KG1 (cell line): ENCODE measurements at regions not wholly inside any gene's neighbourhood (a gene's known extent, or its start where the extent isn't known, plus 50 kb on each side); places are given as distances from the start of the nearest gene placed in this dataset.
"Not testable (repeated sequence)": the region's sequence is repeated elsewhere in the genome, so short reads cannot be mapped to it uniquely, and the experiment has no call there.

ENCODE experiments used
- DNase-seq: peaks from one replicate; lab custom pipeline; 2025; lab: John Stamatoyannopoulos, UW

DNA sequence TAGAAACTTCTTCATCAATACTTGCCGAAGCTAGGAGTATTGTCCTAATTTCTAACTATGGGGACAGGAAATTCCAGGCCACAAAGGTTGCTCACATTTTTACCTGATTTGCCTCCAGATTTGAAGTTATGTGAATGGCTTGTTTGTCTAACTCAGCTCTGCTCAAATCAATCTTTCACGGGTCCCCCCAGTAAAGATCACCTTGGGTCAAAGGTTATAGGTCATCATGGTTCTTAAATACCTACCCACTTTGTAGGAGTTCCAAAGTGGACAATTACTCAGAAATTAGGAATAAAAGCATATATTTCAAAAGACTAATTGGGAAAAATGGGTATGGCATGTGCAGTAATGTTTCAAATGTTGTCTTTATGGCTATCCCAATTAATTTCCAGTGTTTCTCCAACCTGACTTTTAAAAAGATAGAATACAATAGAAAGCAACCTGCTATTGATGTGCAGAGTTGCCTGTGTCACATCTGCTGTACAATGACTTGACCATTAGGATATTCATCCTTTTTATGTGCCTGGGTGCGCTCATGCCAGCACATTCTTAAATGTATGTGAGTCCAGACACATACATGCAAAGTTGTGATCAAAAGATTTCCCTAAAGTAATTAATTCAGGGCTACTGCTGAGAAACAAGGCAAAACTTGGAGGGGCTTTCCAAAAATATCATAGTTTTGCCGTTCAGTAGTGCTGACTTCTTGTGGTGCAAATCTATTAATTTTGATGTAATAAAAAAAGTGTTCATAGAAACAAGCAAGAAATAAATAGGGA, 126.1 kb downstream of the MYCN start:
- no peak for DNase-seq

DNA sequence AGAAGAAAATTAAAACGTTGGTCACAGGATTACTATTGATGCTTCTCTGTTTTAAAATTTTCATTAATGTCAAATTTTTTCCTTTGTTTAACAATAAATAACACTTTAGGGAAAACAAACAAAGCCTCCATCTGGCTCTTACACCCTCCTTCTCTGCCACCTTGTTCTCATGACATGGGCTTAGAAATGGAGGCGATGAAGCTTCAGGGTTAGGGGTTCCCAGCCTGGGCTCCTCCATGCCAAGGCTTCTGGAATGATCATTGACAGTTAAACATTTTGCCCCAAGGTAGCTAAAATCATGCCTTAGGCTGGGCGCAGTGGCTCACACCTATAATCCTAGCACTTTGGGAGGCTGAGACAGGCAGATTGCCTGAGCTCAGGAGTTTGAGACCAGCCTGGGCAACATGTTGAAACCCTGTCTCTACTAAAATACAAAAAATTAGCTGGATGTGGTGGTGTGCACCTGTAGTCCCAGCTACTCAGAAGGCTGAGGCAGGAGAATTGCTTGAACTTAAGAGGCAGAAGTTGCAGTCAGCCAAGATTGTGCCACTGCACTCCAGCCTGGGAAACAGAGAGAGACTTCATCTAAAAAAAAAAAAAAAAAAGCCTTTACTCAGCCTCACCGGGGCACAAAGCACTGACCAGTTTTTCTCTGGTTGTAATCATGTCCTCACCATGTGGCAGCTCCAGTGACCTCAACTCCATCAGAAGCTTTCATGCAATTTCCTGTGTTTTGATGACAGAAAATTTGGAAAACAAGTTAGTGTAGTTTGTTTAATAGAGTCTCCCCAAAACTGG, 125.1 kb downstream of the MYCN start:
- not testable (repeated sequence) for DNase-seq

DNA sequence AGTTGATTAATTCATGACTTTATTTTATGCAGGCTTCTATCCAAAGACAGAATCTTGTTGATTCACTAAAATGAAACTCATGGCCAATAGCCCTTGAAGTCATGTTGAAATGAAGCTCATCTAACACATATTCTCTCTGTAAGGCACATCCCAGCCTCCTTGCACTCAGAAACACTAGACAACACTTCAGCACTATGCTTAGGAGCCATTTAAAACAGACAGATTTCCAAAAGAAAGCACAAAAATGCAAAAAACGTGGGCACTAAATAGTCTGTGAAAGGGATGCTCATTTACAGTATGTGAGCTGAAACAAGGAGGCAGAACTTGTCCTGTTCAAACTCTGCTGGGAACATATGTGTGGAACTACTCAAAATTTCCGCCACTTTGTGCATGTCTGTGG, 124.4 kb downstream of the MYCN start:
- no peak for DNase-seq

DNA sequence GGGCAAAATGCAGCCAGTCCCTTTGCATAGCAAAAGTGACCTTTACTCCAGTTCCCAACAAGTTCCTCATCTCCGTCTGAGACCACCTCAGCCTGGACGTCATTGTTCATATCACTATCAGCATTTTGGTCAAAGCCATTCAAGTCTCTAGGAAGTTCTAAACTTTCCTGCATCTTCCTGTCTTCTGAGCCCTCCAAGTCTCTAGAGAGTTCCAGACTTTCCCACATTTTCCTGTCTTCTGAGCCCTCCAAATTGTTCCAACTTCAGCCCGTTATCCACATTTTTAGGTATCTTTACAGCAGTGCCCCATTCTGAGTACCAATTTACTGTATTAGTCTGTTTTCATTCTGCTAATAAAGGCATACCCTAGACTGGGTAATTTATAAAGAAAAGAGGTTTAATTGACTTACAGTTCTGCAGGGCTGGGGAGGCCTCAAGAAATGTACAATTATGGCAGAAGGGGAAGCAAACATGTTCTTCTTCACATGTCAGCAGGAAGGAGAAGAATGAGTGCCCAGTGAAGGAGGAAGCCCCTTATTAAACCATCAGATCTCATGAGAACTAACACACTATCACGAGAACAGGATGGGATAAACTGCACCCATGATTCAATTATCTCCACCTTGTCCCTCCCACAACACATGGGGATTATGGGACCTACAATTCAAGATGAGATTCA, 123.7 kb downstream of the MYCN start:
- no peak for DNase-seq

DNA sequence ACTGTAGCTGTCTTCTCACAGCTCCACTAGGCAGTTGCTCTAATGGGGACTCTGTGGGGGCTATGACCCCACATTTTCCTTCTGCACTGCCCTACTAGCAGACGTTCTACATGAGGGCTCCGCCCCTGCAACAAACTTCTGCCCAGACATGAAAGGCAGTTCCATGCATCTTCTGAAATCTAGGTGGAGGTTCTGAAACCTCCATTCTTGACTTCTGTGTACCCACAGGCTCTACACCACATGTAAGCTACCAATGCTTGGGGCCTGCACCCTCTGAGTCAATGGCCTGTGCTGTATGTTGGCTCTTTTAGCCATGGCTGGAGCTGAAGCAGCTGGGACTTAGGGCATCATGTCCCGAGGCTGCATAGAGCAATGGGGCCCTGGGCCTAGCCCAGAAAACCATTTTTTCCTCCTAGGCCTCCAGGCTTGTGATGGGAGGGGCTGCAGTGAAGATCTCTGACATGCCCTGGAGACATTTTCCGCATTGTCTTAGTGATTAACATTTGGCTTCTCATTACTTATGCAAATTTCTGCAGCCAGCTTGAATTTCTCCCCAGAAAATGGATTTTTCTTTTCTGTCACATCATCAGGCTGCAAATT, 123.0 kb downstream of the MYCN start:
- no peak for DNase-seq

DNA sequence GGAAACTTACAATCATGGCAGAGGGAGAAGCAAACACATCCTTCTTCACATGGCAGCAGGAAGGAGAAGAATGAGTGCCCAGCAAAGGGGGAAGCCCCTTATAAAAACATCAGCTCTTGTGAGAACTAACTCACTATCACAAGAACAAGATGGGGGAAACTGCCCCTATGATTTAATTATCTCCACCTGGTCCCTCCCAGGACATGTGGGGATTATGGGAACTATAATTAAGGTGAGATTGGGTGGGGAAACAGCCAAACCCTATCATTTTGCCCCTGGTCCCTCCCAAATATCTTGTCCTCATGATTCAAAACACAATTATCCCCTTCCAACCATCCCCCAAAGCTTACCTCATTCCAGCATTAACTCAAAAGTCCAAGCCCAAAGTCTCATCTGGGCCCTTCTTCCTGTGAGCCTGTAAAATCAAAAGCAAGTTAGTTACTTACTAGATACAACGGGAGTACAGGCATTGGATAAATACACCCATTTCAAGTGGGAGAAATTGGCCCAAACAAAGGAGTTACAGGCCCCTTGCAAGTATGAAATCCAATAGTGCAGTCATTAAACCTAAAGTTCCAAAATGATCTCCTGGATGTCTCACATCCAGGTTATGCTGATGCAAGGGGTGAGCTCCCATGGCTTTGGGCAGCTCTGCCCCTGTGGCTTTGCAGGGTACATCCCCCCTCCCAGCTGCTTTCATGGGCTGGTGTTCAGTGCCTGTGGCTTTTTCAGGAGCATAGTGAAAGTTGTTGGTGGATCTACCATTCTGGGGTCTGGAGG, 122.3 kb downstream of the MYCN start:
- no peak for DNase-seq

DNA sequence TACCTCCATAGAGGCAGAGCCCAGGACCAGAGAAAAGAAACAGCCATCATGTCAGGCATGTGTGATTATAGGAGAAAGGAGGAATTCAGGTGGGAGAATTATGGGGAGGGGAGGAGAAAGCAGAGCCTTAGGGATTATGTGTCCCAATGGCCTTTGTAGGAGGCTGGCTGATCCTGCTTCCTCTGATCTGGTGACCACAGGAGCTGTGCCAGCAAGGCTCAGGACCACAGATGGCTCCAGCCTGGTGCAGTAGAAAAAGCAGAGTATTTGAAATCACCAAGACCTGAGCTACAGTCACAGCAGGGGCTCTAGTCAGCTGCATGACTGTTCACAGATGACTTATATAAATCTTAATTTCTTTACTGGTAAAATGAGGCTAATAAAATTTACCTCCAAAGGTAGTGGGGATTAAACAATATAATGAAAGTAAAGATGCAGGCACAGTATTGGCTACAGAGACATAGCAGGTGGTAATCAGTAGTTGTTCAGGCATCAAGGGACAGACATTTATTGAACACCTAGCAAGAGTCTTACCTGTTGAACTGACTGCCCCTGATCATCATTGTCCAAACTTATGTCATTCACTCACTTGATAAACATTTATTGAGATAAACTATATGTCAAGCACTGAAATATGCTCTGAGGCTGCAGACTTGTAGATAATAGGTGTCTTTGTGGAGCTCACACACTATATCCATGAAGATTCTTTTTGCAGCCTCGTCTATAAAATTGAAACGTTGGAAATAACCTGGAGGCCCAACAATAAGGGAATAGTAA, 121.3 kb downstream of the MYCN start:
- no peak for DNase-seq

DNA sequence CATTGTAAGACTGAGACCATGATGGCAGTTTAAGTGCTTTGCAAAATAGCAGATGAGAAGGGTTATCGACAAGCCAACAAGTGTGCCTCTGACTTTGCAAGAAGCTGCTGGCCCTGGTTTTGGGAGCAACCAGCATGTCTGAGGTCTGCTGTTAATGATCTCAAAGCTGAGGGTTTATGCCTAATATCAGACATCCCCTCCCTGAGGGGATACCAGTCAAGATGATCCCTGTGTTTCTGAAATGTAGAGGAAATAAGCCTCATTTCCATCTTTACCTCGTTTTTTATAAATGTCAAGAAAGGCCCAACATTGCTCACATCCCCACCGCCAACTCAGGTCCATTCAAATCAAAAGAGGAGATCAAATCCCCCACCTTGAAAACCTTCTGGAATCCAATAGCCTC, 120.6 kb downstream of the MYCN start:
- DNase-seq, result no peak

DNA sequence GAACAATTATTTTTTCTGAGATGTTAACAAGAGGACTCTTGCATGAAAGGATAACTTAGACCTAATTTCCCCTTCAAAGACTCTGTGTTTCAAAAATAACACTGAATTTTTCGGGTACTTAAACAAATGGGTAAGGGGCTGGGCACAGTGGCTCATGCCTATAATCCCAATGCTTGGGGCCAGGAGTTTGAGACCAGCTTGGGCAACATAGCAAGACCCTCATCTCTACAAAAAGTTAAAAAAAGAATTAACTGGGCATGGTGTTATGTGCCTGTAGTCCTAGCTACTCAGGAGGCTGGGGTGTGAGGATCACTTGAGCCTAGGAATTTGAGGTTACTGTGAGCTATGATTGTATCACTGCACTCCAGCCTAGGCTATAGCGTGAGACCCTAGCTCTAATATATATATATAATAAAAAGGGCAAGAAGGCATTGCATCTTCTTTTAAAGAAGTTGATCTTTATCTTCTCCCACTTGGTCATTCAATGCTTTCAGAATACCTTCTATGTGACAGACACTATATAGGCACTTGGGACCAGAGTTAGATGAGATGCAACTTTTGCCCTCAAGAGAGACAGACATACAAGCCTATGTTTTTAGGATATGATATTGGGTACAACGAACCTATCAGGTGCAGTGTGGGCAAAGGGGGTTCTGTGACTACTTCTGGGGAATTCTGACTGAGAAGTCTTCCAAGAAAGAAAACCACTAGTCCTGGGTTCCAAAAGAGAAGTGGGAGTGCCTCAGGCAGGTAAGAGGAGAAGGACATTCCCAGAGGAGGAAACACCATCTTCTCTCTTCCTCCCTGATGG, 120.0 kb downstream of the MYCN start:
- DNase-seq, result no peak

DNA sequence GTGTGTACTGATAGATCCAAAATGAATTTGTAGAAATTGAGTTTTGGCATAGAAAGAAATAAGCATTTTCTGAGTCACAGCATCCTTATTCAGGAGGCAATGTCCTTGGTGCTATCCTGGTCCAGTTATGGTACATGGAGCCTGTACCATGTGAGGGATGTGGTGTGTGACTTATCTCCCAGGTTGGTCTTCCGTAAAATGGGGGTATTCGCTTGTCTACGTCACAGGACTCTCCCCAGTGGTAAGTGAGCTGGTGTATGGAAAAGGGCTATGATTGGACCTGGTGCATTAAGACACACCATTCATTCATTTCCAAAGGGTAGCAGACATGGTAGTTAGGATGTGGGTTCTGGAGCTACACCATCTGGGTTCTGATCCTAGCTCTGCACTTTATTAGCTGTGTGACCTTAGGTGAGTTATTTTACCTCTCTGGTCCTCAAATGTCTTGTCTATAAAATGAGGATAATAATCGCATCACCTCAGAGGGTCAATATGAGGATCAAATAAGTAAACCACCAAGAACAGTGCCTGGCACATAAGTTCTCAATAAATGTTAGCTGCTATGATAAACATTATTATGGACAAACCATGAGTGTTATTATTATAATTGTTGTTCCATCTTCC, 119.2 kb downstream of the MYCN start:
- no peak for DNase-seq

DNA sequence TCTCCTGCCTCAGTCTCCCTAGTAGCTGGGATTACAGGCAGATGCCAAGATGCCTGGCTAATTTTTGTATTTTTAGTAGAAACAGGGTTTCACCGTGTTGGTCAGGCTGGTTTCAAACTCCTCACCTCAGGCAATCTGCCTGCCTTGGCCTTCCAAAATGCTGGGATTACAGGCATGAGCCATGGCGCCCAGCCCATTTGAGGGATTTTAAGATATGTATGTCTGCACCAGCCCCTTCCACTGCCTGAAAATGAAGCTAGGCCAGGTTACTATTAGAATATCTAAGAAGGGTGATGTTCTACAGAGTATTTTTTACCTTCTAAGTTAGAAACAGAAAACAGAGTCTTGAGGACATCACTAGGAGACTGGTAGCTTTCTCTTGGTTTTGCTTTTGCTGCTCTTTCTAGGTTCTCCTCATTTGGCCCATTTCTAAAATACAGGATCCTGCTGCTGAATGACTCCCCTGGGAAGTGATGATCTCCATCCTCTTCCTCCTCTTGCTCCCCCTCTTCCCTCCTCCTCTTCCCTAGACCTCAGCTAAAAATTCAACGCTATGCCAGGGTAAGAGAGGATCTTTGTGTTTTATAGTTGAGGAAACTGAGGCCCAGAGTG, 118.5 kb downstream of the MYCN start:
- no peak for DNase-seq

DNA sequence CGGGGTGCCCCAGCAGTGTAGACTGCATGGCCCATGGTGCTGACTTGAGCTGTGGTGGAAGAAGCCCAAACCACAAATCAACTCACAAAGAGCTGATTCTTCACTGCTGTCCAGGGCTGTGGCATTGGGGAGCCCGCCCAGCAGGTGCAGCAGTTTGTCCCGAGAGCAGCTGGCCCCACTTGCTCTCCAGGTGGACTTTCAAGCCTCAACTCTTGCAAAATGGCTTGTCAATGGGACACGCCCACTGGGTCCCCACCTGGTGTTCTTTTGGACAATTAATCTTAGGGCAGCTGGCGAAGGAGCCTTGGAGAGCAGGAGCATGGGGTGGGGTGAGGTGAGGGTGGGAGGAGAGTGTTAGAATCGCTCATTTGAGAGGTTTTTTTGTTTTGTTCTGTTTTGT, 117.9 kb downstream of the MYCN start:
- DNase-seq, result no peak

DNA sequence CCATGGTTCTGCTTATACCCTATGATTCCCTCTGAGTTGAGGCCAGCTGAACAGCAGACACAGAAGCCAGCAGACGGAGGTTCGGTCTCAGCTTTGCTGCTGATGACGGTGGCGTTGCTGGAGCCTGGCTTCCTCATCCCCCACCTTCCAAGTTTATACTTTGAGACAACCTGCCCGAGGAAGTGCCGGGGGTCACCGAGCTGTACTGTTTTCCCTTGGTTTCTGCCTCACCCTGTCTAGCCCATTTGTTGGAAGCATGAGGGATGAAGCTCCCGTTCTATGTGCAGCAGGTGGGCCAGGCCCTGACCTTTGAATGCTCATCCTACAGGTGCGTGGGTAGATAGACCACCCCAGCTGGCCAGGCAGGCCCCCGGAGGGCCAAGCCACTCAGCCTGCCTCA, 117.3 kb downstream of the MYCN start:
- DNase-seq, result no peak

DNA sequence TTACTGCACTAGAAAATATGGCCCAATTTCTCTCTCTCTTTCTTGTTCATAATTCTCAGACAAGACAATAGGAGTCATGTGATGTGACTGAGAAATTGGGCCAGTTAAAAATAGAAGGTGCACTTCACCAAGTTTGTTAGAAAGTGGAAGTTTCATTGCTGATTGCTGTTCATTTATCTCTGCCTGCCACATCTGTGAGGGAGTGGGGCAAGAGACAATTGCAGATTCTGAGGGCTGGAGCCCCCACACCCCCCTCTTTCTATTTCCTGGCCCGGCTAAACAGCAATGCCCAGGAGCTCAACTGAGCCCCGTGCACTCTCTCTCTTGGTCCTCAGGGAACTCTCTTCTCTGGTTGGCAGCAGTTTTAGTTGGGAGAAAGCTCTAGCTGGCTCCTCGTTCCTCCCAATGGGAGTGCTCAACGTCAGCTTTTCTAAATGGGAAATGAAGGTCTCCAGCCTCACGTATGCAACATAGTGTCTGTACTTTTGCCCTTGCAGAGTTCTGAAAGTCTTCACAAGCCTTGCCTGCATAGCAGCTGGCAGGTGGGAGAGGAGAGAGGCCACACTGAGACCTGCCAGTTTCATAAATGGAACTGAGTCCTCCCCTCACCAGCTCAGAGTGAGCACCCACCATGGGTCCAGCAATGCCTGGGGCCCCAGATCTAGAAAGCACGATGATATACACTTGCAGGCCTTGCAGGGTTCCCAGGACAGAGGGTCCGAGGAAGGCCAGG, 115.7 kb downstream of the MYCN start:
- peak; percentile 34 for DNase-seq

DNA sequence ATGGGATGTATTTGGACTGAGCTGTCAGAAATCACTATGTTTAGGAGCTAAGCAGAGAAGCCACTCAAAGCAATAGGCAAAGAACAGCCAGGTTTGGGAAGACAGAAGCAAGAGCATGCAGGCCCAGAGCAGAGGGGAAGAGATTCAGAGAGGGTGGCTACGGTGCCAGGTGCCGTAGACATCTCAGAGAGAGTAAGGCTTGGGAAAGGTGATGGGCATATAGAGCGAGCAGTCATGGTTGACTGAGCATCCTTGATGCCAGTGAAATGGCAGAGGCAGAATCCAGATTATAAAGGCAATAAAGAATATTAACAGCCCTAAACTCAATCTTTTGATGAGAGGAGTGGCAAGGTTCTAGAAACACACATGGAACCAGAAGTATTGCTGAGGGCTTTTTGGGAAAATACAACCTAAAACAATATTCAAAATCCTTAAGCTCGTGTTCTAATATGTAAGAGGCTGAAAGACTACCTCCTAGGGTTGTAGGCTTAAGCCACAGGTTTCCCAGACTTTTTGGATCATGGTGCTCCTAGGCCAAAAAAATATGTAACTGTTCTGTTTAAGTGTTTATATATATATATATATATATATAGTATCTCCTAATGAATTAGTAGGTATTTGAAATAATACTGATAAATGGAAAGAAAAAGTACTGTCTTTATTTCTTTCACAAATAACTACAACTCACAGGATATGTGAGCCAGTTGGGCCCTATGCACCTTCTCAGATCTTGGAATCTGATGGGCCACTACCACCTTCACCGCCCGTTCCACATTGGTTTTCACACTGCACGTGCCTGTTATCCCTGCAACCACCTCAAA, 113.3 kb downstream of the MYCN start:
- DNase-seq, result no peak

DNA sequence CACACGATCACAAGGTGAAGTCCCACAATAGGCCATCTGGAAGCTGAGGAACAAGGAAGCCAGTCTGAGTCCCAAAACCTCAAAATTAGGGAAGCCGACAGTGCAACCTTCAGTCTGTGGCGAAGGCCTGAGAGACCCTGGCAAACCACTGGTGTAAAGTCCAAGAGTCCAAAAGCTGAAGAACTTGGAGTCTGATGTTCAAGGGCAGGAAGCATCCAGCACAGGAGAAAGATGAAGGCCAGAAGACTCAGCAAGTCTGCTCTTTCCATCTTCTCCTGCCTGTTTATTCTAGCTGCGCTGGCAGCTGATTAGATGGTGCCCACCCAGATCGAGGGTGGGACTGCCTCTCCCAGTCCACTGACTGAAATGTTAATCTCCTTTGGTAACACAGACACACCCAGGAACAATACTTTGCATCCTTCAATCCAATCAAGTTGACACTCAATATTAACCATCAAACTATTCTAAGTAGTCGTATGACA, 112.3 kb downstream of the MYCN start:
- DNase-seq, result not testable (repeated sequence)

DNA sequence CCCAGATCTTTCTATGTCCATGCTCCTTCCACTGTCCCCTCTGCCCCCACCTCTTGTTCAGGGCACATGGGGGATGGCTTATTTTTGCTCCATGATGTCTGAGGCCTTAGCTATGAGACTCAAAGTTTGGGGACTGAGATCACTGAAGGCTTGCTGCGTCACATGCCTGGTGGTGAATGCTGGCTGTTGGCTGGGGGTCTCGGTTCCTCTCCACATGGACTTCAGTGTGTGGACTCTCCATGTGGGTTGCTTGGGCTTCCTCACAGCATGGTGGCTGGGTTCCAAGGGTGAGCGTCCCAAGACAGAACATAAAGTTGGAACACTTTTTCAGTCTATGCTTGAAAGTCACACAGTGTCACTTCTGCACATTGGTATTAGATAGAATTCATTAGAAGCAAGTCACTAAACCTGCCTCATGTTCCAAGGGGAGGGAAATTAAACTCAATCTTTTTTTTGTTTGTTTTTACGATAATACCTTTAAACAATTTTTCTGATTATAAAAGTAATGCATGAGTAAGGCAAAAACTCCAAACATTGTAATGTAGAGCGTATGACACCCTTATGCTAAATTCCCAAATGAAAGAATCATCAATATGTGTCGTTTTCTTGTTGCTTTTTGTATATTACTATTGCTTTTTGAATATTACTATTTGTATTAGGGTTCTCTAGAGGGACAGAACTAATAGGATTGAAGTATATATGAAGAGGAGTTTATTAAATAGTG, 111.7 kb downstream of the MYCN start:
- no peak for DNase-seq
